OCI-LY7 (cell line): ENCODE measurements at regions not wholly inside any gene's neighbourhood (a gene's known extent, or its start where the extent isn't known, plus 50 kb on each side); places are given as distances from the start of the nearest gene placed in this dataset.

Experiments
- CTCF ChIP-seq: fragments of 200-600 bp; sonication (generic); conservative IDR thresholded peaks from 2 replicates; pipeline ENCODE4 v1.5.1; 2014; ENCODE audit warnings: mild to moderate bottlenecking, antibody characterized with exemption, low read length, moderate library complexity, mixed read lengths
- EZH2phosphoT487 ChIP-seq: fragments of 200-600 bp; sonication (generic); IDR thresholded peaks from 2 replicates; pipeline ENCODE4 v1.6.1; 2018; ENCODE audit warnings: low read depth, borderline replicate concordance, mild to moderate bottlenecking, mixed run types, antibody characterized with exemption, low read length, moderate library complexity, mixed read lengths

GRCh38 chr6:797479-798077 is 104.6 kb upstream of the EXOC2 start:
- TF ChIP-seq CTCF (peak; percentile 93), EZH2phosphoT487 (no peak; the same call in 1 of the 2 replicates)
